T-helper 2 cell treated with Interferon-gamma antibody and Interleukin-4, amounts not matched to agents 5 μg/mL and 100 μg/mL, for 36 hours (primary cell): ENCODE measurements at regions not wholly inside any gene's neighbourhood (a gene's known extent, or its start where the extent isn't known, plus 50 kb on each side); places are given as distances from the start of the nearest gene placed in this dataset.
"Not testable (repeated sequence)": the region's sequence is repeated elsewhere in the genome, so short reads cannot be mapped to it uniquely, and the experiment has no call there.

ENCODE experiments used
- DNase-seq: peaks from one replicate; pipeline ENCODE4 v3.0.0; 2021; ENCODE audit warnings: low spot score
- H3K27ac Mint-ChIP-seq: one replicate; pipeline ENCODE4 v1.8.0; 2021; ENCODE audit warnings: mild to moderate bottlenecking, mixed read lengths
- H3K27me3 Mint-ChIP-seq: one replicate; pipeline ENCODE4 v1.8.0; 2021; ENCODE audit warnings: low read depth, mixed read lengths
- H3K36me3 Mint-ChIP-seq: one replicate; pipeline ENCODE4 v1.8.0; 2021; ENCODE audit warnings: low read depth, mixed read lengths
- H3K4me1 Mint-ChIP-seq: one replicate; pipeline ENCODE4 v1.8.0; 2021; ENCODE audit warnings: low read depth, mixed read lengths
- H3K4me3 Mint-ChIP-seq: one replicate; pipeline ENCODE4 v1.8.0; 2022; ENCODE audit warnings: mild to moderate bottlenecking, moderate library complexity, mixed read lengths
- H3K9me3 Mint-ChIP-seq: one replicate; pipeline ENCODE4 v1.8.0; 2021; ENCODE audit warnings: mixed read lengths

DNA sequence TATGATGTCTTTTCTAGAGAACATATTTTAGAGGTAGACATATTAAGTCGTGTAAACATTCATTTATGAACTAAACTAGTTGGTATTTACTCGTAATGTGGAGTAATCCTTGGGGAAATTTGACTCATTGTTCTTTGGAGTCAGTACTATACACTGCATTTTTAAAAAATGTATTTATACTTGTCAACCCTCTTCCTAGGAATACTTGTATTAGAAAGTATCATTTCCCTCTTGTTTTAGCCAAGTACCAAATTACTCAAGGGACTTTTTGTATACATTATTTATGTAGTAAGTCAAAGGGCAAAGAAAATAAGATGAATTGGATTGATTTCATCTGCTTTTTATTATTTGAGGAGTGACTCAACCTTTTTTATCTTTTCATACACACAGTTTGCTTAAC lies 248.1 kb upstream of the IZUMO3 start:
- no peak for DNase-seq

DNA sequence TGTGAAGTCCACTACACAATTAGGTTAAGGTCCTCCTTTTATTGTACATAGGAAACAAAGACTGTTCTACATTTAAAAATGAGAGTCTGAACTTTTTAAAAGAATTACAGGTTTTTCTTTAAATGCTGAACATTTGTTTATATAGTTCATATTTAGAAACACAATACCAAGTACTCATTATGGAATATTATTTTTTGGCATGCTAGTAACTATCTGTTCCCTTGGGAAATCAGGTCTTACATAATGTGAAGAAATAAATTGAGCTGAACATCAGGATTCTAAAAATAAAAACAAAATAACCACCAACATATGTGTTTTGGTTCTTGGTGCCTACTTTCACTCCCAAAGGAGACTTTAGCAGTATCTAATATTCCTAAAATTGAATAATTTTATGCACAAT lies 230.5 kb upstream of the IZUMO3 start:
- Mint-ChIP-seq H3K27me3 (no peaks in the 10 kb centered on the region), H3K36me3 (no peaks in the 10 kb centered on the region), H3K9me3 (peaks cover 62% of the 10 kb centered on the region), H3K4me3 (no peak overlapping the region), H3K27ac (no peak overlapping the region), H3K4me1 (no peaks in the 10 kb centered on the region)
- DNase-seq = no peak

More for the DNA sequence above, 248.1 kb upstream of the IZUMO3 start:
- H3K4me1 Mint-ChIP-seq = no peaks in the 10 kb centered on the region
- no peak overlapping the region for H3K4me3 Mint-ChIP-seq
- no peaks in the 10 kb centered on the region for H3K36me3 Mint-ChIP-seq
- H3K9me3 Mint-ChIP-seq = peaks cover 51% of the 10 kb centered on the region
- no peak overlapping the region for H3K27ac Mint-ChIP-seq
- H3K27me3 Mint-ChIP-seq = no peaks in the 10 kb centered on the region

DNA sequence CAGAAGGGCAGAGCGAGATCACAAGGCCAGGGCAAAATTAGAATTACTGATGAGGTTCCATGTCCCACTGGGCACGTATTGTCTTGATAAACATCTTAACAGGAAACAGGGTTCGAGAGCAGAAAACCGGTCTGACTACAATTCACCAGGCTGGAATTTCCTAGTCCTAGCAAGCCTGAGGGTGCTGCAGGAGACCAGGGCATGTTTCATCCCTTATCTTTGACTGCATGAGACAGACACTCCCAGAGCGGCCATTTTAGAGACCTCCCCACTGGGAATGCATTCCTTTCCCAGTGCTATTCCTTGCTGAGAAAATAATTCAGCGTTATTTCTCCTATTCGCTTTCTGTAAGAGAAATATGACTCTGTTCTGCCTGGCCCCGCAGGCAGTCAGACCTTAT lies 228.5 kb upstream of the IZUMO3 start:
- not testable (repeated sequence) for H3K36me3 Mint-ChIP-seq, H3K4me3 Mint-ChIP-seq, H3K27ac Mint-ChIP-seq, H3K4me1 Mint-ChIP-seq, DNase-seq, H3K27me3 Mint-ChIP-seq
- peaks cover 74% of the 10 kb centered on the region for H3K9me3 Mint-ChIP-seq

DNA sequence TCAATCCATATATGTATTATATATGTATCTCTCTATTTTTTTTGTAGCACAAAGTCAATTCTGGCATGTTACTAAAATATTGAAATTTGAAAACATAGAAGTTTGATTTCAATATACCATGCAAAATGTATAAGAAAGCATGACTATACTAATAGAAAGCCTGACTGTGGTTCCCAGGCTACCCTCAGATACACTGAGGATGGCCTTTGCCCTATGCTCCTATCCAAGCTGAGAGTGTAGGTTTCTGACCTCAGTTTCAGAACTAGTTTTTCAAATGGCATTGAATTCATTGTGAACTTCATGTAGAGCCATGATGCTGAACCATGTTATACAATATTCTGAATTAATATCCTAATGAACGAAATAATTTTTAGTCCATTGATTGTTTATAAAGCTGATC lies 220.4 kb upstream of the IZUMO3 start:
- Mint-ChIP-seq H3K4me3 (no peak overlapping the region), H3K4me1 (no peaks in the 10 kb centered on the region), H3K27me3 (no peaks in the 10 kb centered on the region), H3K36me3 (no peaks in the 10 kb centered on the region), H3K9me3 (peaks cover 63% of the 10 kb centered on the region), H3K27ac (no peak overlapping the region)
- no peak for DNase-seq

DNA sequence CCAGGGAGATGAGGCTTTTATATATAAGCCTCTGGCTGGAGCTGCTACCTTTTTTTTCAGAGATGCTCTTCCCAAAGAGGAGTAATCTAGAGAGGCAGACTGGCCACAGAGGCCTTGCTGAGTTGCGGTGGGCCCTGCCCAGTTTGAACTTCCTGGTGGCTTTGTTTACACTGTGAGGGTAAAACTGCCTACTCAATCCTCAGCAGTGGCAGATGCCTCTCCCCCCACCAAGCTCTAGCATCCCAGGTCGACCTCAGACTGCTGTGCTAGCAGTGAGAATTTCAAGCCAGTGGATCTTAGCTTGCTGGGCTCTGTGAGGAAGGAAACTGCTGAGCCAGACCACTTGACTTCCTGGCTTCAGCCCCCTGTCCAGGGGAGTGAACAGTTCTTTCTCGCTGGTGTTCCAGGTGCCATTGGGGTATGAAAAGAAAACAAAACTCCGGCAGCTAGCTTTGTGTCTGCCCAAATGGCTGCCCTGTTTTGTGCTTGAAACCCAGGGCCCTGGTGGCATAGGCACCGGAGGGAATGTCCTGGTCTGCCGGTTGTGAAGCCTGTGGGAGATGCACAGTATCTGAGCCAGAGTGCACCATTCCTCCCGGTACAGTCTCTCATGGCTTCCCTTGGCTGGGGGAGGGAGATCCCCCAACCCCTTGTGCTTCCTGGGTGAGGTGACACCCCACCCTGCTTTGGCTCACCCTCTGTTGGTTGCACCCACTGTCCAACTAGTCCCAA lies 219.5 kb upstream of the IZUMO3 start:
- Mint-ChIP-seq H3K27ac (no peak overlapping the region), H3K36me3 (no peaks in the 10 kb centered on the region), H3K27me3 (no peaks in the 10 kb centered on the region), H3K4me1 (no peaks in the 10 kb centered on the region), H3K9me3 (peaks cover 63% of the 10 kb centered on the region), H3K4me3 (no peak overlapping the region)
- DNase-seq = no peak

DNA sequence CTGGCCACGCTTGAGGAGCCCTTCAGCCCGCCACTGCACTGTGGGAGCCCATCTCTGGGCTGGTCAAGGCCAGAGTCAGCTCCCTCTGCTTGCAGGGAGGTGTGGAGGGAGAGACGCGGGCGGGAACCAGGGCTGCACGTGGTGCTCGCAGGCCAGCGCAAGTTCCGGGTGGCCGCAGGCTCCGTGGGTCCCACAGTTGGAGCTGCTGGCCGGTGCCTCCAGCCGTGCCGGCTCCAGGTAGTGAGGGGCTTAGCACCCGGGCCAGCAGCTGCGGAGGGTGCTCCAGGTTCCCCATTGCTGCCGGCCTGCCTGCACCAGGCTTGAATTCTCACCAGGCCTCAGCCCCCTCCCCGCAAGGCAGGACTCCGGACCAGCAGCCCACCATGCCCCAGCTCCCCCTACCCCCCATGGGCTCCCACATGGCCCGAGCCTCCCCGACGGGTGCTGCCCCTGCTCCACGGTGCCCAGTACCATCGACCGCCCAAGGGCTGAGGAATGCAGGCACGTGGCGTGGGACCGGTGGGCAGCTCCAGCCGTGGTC lies 192.8 kb upstream of the IZUMO3 start:
- Mint-ChIP-seq H3K4me1 (no peaks in the 10 kb centered on the region), H3K27ac (no peak overlapping the region), H3K9me3 (peaks cover 50% of the 10 kb centered on the region), H3K27me3 (no peaks in the 10 kb centered on the region), H3K4me3 (no peak overlapping the region), H3K36me3 (no peaks in the 10 kb centered on the region)
- no peak for DNase-seq

DNA sequence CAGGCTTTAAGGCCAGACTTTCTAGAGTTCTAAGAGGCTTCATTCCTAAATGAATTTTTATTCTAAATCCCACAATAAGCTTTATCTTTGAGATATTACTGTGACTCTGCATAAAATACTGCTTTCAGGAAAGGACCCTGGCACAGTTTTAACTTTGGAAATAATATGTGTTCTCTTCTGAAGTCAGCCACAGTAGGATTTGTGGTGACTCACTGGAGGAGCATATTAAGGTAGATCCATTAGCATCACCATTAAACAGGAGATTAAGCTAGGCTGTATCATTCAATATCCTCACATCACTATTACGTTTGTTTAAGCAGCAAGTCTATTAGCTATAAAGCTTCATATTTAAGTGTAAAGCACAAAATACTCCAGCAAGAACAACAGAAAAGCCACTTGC lies 186.1 kb upstream of the IZUMO3 start:
- no peak overlapping the region for H3K4me3 Mint-ChIP-seq
- H3K9me3 Mint-ChIP-seq = peaks cover 45% of the 10 kb centered on the region
- no peaks in the 10 kb centered on the region for H3K36me3 Mint-ChIP-seq
- H3K4me1 Mint-ChIP-seq = no peaks in the 10 kb centered on the region
- DNase-seq = no peak
- H3K27me3 Mint-ChIP-seq = no peaks in the 10 kb centered on the region
- no peak overlapping the region for H3K27ac Mint-ChIP-seq

DNA sequence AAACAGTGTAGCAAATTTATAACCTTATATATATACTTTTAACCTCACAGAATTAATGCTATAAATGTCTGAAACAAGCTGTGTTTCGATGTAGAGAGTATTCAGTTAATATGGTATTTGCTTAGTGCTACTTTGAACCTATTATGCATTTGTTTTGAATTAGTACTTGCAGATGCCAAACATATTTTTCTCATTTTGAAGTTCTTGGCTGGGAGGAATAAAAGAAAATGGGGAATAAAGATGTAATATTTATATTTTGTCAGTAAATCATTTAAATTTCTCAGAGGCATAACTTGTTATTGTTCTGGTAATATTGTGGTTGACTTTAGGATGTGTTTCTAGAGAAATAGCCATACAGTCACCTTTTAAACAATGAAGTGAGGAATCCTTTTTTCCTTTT lies 175.9 kb upstream of the IZUMO3 start:
- DNase-seq = no peak
- no peaks in the 10 kb centered on the region for H3K4me1 Mint-ChIP-seq
- H3K27ac Mint-ChIP-seq = no peak overlapping the region
- no peak overlapping the region for H3K4me3 Mint-ChIP-seq
- no peaks in the 10 kb centered on the region for H3K36me3 Mint-ChIP-seq
- peaks cover 56% of the 10 kb centered on the region for H3K9me3 Mint-ChIP-seq
- H3K27me3 Mint-ChIP-seq = no peaks in the 10 kb centered on the region

DNA sequence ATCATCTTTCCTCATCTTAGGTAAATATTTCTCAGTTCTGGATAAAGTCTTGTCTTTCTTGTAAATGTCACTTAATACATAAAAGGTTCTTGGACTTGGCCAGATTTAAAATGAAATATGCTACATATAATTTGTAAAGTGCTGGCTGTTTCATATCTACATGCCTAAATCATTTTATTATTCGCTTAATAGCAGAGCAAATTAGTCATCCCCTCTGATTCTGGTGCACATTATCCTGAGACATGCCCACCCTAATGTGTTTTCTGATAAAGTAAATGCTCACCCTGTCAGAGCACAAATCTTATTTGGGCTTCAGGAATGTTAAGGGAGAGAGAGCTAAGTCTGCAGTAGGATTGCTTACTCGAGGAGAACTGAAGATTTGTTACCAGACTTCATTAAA lies 166.5 kb upstream of the IZUMO3 start:
- Mint-ChIP-seq H3K27ac (no peak overlapping the region), H3K27me3 (no peaks in the 10 kb centered on the region), H3K9me3 (peaks cover 40% of the 10 kb centered on the region), H3K4me1 (no peaks in the 10 kb centered on the region), H3K4me3 (no peak overlapping the region), H3K36me3 (no peaks in the 10 kb centered on the region)
- no peak for DNase-seq

DNA sequence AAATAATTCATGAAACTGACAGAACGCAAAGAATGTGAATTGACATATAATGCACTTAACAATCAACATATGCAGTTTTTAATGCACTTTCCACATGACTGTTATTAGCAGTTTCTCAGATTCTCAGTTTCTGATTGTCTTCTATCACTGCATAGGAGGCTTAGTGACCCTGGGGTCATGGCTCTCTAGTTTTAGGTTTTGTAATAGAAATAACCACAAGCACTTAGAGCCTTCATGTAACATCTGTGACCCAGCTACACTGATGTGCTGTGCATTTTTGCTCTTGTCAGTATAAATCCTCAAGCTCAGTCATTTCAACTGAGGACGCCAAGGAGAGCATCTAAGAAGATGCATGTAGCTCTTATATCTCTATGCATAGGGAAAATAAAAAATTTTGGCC lies 163.1 kb upstream of the IZUMO3 start:
- no peaks in the 10 kb centered on the region for H3K36me3 Mint-ChIP-seq
- no peak overlapping the region for H3K27ac Mint-ChIP-seq
- peaks cover 33% of the 10 kb centered on the region for H3K9me3 Mint-ChIP-seq
- no peak for DNase-seq
- H3K4me1 Mint-ChIP-seq = no peaks in the 10 kb centered on the region
- no peaks in the 10 kb centered on the region for H3K27me3 Mint-ChIP-seq
- H3K4me3 Mint-ChIP-seq = no peak overlapping the region

DNA sequence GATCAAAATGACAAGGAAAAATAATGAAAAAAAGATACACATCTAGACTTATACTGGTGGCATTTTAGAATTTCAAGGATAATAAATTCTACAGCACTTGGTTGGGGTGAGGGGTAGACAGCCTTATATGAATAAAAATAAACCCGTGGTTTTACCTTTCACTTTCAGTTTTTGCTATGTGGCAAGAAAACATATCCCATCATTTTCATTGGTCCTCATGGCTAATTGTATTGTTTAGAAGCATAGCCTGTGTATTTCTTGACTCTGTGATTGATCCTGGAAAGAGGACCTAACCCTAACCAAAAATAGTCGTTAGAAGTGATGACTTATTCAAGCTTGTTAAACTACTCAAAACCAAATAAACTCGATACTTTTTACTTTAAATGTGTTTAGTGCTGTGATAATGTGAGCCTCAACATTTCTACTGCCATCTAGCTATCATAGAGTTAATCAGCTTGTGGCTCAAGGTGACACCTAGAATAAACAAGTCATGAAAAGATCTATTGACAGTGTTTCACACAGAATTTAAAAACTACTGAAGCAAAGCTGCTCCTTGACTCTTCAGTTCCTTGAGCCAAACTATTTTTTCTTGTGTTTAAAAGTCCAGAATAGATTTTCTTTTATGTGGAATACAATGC lies 153.3 kb upstream of the IZUMO3 start:
- Mint-ChIP-seq H3K27me3 (no peaks in the 10 kb centered on the region), H3K9me3 (peaks cover 40% of the 10 kb centered on the region), H3K4me1 (no peaks in the 10 kb centered on the region), H3K36me3 (no peaks in the 10 kb centered on the region), H3K27ac (no peak overlapping the region), H3K4me3 (no peak overlapping the region)
- DNase-seq = no peak

DNA sequence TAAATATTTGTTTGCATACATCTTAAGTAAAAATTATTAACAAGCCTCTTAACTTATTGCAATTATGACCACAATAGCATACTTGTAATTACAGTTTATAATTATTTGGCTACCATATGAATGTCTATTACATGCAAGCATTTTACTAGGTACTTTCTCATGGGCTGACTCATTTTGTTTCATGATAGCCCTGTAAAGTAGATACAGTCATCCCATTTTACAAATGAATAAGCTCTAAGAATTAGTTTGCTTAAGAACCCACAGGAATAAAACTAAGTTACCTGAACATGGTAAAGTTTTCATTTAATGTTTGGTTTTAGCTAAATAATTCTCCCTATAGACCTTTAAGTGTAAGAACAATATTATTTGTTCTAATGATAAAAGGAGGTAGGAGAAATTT lies 126.6 kb upstream of the IZUMO3 start:
- Mint-ChIP-seq H3K4me3 (no peak overlapping the region), H3K4me1 (no peaks in the 10 kb centered on the region), H3K27ac (no peak overlapping the region), H3K9me3 (peaks cover 40% of the 10 kb centered on the region), H3K36me3 (no peaks in the 10 kb centered on the region), H3K27me3 (no peaks in the 10 kb centered on the region)
- no peak for DNase-seq

DNA sequence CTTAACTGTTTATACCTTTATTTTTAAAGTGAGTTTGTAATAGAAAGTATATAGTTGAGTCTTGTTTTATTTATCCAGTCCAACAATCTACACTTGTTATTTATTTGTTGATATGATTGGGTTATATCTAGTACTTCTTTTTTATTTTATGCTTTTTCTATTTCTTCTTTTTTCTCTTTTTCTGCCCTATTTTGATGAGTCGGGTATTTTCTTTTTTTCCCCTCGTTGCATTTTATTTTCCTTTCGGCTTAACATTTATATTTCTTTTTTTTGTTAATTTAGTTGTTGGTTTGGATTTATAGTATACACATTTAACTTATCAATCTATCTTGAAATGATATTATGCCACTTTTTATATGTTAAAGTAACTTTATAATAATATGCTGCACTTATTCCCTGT lies 111.7 kb upstream of the IZUMO3 start:
- no peak for DNase-seq
- Mint-ChIP-seq H3K27ac (no peak overlapping the region), H3K4me3 (no peak overlapping the region), H3K9me3 (peaks cover 42% of the 10 kb centered on the region), H3K36me3 (no peaks in the 10 kb centered on the region), H3K27me3 (no peaks in the 10 kb centered on the region), H3K4me1 (no peaks in the 10 kb centered on the region)

DNA sequence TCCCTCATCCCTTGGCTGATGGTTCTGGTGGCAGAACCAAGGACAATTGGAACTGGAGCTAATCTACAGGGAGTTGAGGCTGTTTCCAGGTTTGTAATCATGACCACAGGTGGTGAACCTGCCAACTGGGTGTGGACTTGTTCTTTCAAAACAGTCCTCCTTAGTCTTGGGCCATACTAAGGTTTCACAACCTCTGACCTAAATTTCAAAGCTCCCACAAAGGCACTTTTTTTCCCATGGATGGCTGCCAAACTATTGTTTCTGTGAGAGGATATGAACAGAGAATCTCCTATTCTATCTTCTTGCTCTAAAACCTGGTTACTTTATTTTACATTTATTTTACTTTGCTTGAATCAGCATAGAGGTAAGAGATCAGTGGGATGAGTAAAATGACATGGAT lies 106.5 kb upstream of the IZUMO3 start:
- no peaks in the 10 kb centered on the region for H3K36me3 Mint-ChIP-seq
- DNase-seq = no peak
- H3K4me3 Mint-ChIP-seq = no peak overlapping the region
- H3K27me3 Mint-ChIP-seq = no peaks in the 10 kb centered on the region
- H3K4me1 Mint-ChIP-seq = no peaks in the 10 kb centered on the region
- H3K27ac Mint-ChIP-seq = no peak overlapping the region
- H3K9me3 Mint-ChIP-seq = peaks cover 30% of the 10 kb centered on the region

DNA sequence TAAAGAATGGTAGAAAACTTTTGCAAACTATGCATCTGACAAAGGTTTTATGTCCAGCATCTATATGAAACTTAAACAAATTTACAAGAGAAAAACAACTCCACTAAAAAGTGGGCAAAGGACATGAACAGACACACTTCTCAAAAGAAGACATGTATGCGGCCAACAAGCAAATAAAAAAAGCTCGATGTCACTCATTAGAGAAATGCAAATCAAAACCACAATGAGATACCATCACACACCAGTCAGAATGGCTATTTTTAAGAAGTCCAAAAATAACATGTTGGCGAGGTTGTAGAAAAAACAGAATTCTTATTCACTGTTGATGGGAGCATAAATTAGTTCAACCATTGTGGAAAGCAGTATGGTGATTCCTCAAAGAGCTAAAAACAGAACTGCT lies 83.1 kb upstream of the IZUMO3 start:
- not testable (repeated sequence) for H3K4me1 Mint-ChIP-seq, H3K4me3 Mint-ChIP-seq, DNase-seq, H3K27ac Mint-ChIP-seq, H3K36me3 Mint-ChIP-seq, H3K27me3 Mint-ChIP-seq
- H3K9me3 Mint-ChIP-seq = peaks cover 47% of the 10 kb centered on the region
